IPS DF 19.7 (cell line): ENCODE measurements at regions not wholly inside any gene's neighbourhood (a gene's known extent, or its start where the extent isn't known, plus 50 kb on each side); places are given as distances from the start of the nearest gene placed in this dataset.

Experiments
- DNase-seq: peaks from one replicate; pipeline ENCODE4 v3.0.0-alpha.2; 2013; ENCODE audit warnings: low read depth, low spot score

DNA sequence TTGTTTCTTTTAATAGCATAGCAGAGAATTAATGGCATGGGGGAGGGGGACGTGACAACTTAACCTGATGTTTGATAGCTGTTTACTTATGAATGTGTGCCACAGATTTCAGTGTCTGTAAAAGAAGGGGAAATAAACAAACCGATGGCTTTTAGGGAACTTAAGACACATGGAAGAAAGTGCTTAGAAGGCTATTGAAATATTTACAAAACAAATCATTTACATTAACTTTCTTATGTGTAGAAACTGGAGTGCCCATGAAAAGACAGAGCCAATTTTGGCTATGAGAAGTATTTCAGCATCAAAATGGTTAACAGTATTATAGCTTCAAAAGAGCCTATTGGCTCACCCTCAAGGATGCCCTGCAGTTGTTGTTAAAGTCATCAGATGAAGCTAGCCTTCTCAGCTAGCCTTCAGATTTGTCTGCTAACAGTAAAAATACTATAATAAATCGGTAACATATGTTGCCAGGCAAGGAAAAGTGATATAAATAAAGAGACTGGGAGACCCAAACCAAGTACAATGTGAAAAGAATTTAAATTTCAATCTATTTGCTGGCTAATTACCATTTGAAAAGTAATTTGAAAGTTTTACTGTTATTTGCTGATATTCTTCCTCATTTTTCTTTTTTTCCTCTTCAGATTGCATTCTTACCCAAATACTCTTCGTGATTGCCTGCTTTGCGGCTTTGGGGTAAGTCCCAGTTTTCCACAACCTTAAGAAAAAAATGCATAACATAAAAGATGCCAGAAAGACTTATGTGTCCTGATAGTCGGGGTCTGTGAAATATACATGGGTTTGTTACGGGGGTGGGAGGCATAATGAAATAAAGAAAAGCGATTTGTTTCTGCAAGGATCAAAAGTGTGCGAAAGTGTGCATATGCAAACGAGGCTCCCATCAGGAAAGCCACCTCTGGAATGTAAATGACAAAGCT is 256.4 kb downstream of the MEIS1 start:
- no peak for DNase-seq

DNA sequence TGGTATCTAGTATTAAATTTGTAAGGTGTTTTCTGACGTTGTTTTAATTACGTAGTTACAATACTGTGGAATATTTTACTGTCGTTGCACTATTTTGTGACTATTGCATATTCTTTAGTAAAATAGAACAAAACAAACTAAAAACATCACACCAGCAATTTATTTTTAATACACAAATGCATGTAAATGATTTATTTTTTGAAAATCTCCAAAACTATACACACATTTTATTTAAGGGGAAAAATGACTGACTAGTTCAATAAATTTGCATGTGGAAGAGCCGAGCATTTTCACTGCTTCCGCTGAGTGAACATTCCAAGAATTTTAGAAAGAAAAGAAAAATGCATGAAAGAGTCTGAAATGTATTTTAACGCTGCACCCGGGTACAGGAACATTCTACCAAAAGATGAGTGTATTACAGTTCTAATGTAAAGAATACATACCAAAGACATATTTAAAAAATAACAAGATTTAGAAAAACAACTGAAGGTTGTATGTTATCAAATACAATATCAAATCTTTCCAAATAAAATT is 257.7 kb downstream of the MEIS1 start:
- DNase-seq: no peak

DNA sequence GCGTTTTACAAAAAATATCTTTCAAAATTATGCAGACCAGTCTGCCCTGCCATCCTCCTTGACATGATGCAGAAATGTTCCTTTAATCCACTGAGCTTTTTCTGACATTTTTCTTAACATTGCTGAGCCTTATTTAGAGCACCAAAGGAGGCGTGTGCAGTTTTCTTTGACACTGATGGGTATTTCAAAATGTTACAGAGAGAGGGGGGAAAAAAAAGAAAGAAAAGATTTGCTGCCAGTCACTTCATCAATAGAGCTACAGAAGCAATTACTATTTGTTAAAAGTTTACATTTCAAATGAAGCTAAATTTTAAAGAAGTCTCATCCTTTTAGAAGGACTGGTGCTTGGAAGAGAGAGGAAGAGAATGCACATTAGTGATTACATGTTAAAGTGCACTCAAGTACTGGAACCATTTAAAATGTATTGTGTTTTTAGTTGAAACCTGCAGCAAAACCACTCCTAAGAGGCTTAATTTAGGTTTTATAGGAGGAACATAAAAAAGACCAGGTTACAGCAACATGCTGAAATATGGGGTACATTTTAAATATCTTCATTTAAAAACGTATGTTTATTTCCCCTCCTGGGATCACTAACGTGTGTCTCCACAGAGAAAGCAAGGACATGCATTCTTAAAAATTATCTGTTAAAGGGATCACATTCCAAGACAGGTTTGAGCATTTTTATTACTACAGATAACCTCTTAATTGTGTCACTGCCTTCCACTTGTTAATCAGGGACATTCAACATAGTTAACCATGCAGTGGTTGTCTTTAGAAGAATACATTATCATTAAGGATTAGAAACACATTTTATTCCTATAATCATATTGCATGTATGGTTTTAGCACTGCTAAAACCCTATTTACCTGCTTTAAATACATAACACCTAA is 258.4 kb downstream of the MEIS1 start:
- DNase-seq: no peak

DNA sequence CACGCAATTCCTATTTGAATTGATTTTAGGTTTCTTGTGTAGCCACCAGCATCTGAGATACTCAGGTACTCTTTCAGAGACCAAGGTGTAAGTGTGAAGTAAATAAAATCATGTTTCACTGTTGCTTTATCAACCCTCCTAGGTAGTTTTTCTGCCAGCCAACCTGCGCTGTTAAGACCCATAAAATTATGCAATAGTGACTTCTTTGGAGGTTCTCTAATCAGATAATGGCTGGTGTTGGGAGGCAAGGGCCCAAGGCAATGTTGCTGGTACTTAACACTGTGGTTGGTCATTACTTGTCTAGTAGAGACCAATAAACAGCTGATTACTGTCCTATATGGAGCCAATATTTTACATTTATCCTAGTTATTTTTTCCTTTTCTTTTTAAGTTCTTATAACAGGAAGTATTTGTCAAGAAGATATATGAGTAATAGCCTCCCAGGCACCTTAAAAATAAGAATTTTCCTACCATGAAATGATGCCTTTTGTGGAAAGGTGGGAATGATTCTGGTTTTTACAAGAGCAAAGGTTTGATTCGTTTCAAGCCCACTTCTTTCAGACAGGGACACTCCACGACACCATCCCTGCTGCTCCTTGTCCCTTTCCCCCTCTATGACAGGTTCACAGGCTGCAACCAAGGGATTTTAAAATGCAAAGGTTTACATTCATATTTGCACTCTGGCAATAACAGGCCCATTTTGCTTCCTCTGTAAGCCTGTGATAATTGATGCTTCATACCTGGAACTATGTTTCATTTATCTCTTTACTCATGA is 259.3 kb downstream of the MEIS1 start:
- no peak for DNase-seq

DNA sequence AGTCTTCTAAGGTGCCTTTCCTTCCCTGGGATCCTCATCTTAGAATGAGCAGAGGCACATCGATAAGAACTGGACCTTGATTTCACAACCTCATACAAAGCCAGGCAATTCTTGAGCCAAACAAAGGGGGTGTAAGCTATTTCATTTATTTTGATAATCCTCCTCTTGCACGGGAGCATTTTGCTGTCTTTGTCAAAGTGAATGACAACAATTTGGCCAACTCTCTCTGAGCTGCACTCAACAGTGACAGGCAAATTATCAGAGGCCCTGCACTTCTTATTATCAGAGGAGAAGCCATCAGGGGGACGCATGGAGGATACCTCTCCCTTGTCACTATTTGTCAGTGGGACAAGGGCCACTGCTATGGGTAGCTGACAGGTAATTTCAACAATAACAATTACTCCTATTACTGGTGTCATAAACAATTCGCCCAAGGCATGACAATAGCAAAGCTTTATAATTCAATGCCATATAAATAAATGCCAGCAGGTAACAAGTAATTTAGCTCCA is 260.4 kb downstream of the MEIS1 start:
- no peak for DNase-seq

DNA sequence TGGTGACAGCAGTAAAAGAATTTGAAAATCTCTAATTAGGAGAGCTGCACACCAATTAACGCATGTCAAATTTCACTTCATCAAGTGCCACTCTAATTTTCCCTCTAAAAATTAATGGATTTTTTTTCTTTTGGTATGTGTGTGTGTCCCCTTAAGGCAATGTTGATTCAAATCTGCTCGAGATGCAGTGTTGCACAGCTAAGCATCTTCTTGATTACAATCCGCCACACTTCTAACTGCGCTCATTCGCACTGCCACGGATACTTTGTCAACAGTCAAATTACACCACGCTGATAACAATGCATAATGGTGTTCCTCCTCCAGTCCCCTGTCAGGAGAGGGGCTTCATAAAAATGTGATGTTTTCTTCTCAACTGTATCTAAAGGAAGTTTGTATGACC is 261.4 kb downstream of the MEIS1 start:
- DNase-seq: no peak

DNA sequence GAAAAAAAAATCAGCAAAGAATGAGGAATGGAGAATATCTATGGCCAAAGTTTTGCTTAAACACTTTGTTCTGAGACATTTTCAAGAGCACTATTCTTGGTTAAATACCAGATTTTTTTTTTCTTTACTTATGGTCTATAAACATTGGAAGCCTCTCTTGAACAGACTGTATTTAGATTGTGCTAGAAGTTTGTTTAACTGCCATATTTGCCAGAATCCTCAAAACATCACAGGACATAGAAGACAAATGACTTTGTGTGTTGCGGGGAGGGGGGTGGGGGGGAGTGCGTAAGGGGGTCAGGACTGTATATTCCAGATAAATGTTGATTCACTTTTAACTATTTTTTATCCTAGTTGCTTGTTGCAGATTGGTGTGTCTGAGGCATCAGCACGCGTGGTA is 262.0 kb downstream of the MEIS1 start:
- DNase-seq: no peak

DNA sequence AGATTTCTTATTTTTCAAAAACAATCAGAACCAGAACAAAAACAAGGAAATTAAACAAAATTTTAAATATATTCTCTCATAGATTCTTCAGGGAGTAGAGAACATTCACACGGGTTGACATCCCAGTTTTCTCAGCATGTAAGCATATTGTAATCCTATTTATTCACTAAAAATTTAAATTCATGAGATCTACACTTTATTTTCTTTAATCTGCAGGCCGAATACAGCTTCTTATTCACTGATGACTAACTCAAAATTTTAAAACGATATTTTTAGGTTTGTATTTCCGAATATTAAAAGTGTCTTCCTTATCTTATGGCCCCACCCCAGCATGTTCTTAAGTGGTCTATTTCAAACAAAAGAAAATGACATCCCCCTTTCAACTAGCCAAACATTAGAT is 262.4 kb downstream of the MEIS1 start:
- no peak for DNase-seq

DNA sequence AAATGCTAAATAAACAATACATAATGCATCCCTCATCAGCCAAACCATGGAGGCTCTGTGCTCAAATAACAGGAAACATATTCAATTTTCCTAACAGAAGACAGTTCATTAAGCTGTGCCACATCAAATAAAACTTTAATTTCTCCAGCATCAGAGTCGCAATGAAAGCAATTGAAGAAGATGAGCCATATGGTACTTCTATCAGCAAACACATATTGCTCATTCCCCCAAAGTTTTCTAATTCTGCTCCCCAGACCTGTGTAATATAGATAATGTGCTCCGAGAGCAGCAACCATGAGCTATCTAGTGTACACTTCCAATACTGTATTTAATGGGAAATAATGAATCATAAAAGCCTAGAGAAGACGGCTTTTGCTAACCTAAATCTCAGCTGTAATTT is 263.2 kb downstream of the MEIS1 start:
- no peak for DNase-seq

DNA sequence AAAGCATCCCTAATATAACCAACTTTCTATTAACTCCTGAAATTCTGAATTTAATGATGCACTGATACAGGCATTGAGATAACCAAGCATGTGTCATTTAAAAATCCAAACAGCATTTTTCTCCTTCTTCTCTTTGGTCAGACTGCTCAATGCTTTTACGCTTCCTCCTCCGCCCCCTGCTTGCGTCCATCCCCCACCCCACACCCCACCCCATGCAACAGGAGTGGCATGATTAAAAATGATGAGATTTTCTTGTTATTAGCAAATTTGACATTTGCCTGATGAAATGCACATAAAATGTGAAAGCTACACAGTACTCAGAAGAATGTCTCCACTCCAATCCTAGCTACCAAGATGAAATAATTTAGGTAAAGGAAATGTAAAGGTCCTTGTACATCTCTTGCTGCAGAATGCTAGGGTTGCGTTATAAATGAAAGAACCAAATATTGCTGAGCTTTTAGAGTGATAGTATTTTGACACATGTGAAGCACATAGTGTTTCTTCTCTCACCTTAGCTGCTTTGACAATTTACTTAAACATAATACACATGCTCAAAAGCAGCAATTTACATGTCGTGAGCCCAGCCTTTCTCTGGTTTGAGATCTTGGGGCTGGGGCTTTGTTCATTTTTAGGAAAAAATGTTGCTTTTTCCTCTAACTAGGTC is 263.8 kb downstream of the MEIS1 start:
- no peak for DNase-seq

DNA sequence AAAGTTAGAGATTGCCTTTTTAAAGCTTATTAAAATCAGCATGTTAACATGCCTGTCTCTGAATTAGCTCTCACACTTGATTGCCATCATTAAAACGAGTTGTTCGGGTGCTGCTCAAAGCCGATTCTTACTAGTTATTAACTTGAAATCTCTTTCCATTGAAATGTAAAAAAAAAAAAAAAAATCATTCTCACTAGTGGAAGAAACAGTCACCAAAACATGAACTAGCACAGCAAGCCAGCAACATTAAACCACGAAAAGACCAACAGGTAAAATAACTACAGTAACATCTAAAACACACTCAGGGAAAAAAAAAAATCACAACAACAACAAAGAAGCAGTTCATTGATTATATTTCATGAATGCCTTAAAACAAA is 264.5 kb downstream of the MEIS1 start:
- no peak for DNase-seq

DNA sequence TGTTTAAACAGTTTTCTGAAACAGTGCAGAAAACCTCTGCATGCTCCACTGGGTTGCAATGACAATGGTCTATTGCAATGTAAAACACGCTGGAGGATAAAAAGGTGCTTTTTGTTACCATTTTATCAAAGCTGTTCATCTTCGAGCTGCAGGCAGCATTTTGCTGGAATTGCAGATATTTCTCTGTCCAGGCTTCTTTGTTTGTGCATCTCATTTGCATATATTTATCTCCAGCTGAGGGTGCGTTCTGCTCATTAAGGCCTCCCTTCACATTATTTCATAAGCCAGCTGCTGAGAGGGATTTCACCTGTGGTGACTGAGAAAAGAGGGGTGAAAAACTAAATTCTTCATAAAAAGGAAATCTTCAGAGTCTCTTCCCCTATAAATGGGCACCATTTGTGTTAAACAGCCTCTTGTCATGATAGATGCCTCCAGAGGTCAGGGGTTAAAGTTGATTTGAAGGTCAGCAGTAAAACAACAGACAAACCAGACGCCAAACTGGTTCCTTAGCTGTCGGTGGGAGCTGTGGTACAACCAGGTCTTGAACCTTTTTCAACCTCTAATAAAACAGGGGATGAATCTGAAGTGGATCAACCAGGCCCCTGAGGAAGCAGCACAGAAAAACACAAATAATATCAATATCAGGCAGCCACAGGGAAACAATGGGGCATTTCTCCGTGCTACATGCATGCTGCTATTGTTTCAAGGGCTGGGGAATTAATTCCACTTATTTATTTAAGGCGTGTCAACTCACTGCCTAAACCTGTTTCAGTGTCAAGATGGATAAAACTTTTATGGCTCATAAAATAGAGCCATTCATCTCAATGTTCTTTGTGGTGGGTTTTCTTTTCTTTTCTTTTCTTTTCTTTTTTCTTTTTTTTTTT is 265.1 kb downstream of the MEIS1 start:
- no peak for DNase-seq

DNA sequence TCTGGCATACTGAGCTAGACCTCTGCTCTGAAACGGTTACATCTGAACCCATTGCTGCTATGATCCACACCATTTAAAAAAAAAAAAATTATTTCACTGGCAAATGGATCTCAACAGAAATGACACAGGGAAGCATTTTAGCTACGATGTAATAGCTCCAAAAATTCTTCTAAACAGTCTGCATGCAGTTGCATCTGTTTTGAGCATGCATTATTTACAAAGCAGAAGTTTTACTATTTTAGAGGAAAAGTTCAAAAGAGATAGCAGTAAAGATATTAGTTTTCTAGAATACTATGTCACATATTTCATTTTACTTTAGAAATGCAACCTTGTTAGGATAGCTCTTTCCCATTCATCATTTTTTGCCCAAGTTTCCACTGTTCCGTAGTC is 265.7 kb downstream of the MEIS1 start:
- no peak for DNase-seq

DNA sequence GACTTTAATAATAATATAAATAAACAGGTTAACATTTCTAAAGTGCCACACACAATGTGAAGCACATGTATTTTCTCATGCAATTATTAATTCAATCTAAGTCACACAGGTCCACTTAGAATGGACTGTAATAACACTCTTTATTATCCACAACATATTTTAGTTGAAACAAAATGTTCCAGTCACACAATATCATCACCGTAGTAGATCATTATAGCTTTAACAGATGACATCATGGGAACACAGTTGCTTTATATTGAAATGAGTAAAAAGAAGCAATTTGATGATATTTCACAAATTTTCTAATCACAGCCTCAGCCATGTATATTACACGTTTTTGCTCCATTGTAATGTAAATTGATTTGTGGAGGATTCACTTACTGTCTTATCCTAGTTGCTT is 266.3 kb downstream of the MEIS1 start:
- DNase-seq: no peak

DNA sequence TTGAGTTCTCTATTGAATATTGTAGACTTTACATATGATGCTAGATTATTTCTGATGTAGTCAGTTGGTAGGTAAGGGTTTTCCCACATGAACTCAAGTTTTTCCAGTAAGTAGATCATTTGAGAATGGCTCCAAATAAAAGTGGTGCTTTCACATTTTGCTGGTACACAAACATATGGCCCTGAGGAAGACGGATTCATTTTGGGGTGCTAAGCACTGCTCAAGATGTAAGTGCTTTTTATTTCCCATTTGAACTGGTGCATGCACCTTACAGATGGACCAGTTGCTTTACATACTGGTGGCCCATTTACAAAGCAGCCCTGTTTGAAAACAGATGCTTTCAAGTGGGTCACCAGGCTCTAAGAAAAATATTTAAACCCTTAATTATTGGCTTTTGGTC is 266.7 kb downstream of the MEIS1 start:
- no peak for DNase-seq

DNA sequence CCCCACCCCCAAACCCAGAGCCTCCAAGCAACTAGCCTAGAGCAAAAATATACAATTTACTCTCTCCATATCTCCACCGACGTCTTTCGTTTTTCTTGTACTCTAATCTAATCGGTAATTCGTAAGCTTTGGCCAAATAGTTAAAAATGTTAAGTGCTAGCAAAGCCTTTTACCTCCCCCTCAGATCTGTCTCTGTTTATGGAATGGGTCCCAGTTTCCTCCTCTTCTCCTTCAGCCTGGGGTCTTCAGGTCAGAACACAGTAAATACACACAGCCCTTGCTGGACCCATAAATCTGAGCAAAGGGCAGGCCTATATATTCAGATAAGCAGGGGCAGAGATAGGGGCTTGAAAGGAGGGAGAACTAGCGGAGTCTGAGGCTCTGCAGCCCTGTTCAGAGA is 267.4 kb downstream of the MEIS1 start:
- DNase-seq: no peak

DNA sequence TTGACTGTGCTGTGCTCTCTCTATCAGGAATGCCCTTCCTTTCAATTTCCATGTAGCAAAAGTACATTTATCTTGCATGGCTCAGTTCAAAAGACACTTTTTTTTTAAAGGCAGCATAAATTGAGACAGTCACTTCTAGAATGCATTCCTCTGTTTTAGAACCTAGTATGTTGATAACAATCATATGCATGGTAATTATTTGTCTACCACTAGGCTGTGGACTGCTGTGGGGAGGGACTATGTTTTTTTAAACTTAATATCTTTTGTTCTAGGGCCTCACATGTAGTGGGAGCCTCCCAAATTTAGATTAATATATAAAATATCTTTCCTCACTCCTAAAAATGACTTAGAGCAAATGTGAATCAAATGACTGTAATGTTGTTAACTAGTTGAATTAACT is 269.9 kb downstream of the MEIS1 start:
- no peak for DNase-seq

DNA sequence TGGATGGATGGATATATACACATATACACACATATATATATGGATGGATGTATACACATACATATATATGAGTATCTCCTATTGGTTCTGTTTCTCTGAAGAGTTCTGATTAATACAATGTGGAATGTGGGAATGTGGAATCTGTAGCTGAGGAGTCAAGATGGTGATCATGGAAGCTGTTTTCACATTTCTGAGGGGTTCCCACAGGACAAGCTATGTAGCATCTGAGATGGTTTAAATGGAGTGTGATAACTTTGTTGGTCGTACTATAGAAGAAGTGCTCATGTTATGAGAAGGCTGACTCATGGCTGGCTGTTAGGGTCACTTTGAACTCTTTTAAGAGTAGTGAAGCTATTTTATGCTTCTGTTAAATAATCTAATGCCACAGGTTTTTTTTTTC is 279.7 kb downstream of the MEIS1 start:
- no peak for DNase-seq

DNA sequence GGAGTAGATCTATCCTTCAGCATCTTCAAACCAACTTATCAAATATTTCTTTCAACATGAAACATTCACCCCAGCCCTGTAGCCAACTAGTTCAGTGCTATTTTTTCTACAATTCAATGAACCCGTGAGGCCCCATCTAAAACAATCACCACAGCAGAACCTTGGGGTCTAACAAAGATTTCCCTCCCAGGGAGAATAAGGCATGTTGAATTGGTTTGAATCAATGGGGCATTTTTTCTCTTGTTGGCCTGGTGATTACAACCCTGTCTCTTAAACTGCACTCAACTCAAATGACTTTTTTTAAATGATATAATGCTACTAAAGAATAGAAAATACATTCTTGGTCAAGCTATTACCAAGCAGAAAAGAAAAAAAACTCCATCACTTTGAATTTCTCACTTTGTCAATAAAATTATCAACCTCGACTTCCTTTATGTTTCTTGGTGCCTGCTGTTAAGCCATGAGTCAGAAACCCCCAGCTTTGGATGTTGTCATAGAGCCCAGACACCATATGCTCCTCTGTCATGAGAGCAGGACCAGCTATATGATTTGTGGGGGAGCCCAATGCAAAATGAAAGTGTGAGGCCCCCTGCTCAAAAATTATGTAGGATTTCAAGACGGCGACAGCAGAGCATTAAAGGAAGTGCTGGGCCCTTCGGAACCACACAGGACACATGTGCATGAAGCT is 282.4 kb downstream of the MEIS1 start:
- no peak for DNase-seq
